ENCODE measurements at regions not wholly inside any gene's neighbourhood (a gene's known extent, or its start where the extent isn't known, plus 50 kb on each side); places are given as distances from the start of the nearest gene placed in this dataset.

DNA sequence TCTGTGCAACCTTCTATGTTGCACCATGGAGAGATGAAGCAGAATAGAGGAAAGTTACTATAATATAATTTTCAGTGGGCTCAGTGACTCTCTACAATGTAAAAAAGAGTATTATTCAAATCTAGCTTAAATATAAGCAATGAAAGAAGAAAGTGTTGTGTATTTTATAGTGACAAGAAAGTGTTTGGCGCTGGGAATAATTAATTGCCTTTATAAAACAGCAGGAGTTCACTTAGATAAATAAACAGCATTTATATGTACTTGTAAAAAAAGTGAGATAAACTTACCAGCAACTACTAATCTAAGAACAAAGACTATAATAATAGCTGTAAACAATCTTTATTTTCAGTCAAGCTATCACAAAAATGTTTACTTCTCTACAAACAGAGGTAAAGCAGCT is 488.9 kb upstream of the PCDH10 start:
- TF ChIP-seq, protein P1, sequence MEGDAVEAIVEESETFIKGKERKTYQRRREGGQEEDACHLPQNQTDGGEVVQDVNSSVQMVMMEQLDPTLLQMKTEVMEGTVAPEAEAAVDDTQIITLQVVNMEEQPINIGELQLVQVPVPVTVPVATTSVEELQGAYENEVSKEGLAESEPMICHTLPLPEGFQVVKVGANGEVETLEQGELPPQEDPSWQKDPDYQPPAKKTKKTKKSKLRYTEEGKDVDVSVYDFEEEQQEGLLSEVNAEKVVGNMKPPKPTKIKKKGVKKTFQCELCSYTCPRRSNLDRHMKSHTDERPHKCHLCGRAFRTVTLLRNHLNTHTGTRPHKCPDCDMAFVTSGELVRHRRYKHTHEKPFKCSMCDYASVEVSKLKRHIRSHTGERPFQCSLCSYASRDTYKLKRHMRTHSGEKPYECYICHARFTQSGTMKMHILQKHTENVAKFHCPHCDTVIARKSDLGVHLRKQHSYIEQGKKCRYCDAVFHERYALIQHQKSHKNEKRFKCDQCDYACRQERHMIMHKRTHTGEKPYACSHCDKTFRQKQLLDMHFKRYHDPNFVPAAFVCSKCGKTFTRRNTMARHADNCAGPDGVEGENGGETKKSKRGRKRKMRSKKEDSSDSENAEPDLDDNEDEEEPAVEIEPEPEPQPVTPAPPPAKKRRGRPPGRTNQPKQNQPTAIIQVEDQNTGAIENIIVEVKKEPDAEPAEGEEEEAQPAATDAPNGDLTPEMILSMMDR (IDR thresholded peaks at IDR 0.05), result no peak
- no peak for TF ChIP-seq POLR2A (IDR thresholded peaks at IDR 0.05)

All from Peyer's patch (tissue), 4 donors.